HL-60 (cell line): ENCODE measurements at regions not wholly inside any gene's neighbourhood (a gene's known extent, or its start where the extent isn't known, plus 50 kb on each side); places are given as distances from the start of the nearest gene placed in this dataset.
A peak's percentile ranks its signal among the peaks of the same experiment; 100 is the strongest.
"Not testable (repeated sequence)": the region's sequence is repeated elsewhere in the genome, so short reads cannot be mapped to it uniquely, and the experiment has no call there.

Experiments
- DNase-seq, 2 experiments: peaks; one replicate each; pipeline ENCODE4 v3.0.0-alpha.2; 2010 to 2020; ENCODE audit warnings: low read depth in 1 of 2, low spot score in 1 of 2
- H3K27ac ChIP-seq: fragments of 250-450 bp; sonication (Bioruptor Pico); replicated peaks from 2 replicates; pipeline ENCODE4 v1.5.1; 2020; ENCODE audit warnings: mild to moderate bottlenecking, moderate library complexity
- H3K27me3 ChIP-seq: fragments of 250-450 bp; sonication (Bioruptor Pico); 2 replicates; pipeline ENCODE4 v1.5.1; 2021; ENCODE audit warnings: mild to moderate bottlenecking, moderate library complexity; ENCODE audit not compliant: insufficient read depth, poor library complexity, severe bottlenecking
- H3K4me3 ChIP-seq: replicated peaks from 2 replicates; pipeline ENCODE4 v1.5.1; 2011; ENCODE audit warnings: mild to moderate bottlenecking, control low read depth, low read length; ENCODE audit not compliant: insufficient read depth
- CTCF ChIP-seq: IDR thresholded peaks from one replicate; pipeline ENCODE4 v1.5.1; 2011; ENCODE audit warnings: low read length, control low read depth, inconsistent platforms; ENCODE audit not compliant: insufficient read depth
- GABPA ChIP-seq: IDR thresholded peaks from 2 replicates; pipeline ENCODE4 v1.6.1; 2012; ENCODE audit warnings: low read depth
- POLR2AphosphoS5 ChIP-seq: IDR thresholded peaks from 2 replicates; pipeline ENCODE4 v1.6.1; 2012; ENCODE audit warnings: low read depth
- REST ChIP-seq: IDR thresholded peaks from 2 replicates; pipeline ENCODE4 v1.6.1; 2012; ENCODE audit warnings: low read depth; ENCODE audit not compliant: insufficient replicate concordance
- SPI1 ChIP-seq: IDR thresholded peaks from 2 replicates; pipeline ENCODE4 v1.6.1; 2012; ENCODE audit warnings: low read depth, mild to moderate bottlenecking, borderline replicate concordance

- peak; percentile 24 to 51 for DNase-seq
- Histone ChIP-seq H3K27me3 (no peaks in the 10 kb centered on the region), H3K27ac (no peak overlapping the region), H3K4me3 (no peak overlapping the region)
- peak; percentile 42; the same call in 1 of the 2 replicates for TF ChIP-seq SPI1
- TF ChIP-seq GABPA = no peak
- no peak for TF ChIP-seq CTCF
- no peak for TF ChIP-seq REST
- TF ChIP-seq POLR2AphosphoS5 = no peak
Measured at GRCh38 chr3:187811585-187812250, 66.5 kb upstream of the BCL6 start.

GRCh38 chr3:187812496-187812895 is 67.2 kb upstream of the BCL6 start:
- Histone ChIP-seq H3K4me3 (no peak overlapping the region), H3K27ac (no peak overlapping the region), H3K27me3 (no peaks in the 10 kb centered on the region)
- TF ChIP-seq SPI1 (no peak), GABPA (no peak), REST (no peak)
- DNase-seq = peak in 1 of 2 experiments; percentile 28

GRCh38 chr3:187813198-187813597 is 67.9 kb upstream of the BCL6 start:
- DNase-seq = no peak
- no peak overlapping the region for H3K4me3 ChIP-seq
- H3K27ac ChIP-seq = no peak overlapping the region
- no peaks in the 10 kb centered on the region for H3K27me3 ChIP-seq
- TF ChIP-seq REST (no peak), SPI1 (no peak), POLR2AphosphoS5 (no peak), GABPA (no peak), CTCF (no peak)

GRCh38 chr3:187817766-187818165 is 72.5 kb upstream of the BCL6 start:
- DNase-seq, H3K27ac ChIP-seq, H3K4me3 ChIP-seq, H3K27me3 ChIP-seq: not testable (repeated sequence)
